ENCODE measurements at regions not wholly inside any gene's neighbourhood (a gene's known extent, or its start where the extent isn't known, plus 50 kb on each side); places are given as distances from the start of the nearest gene placed in this dataset.

DNA sequence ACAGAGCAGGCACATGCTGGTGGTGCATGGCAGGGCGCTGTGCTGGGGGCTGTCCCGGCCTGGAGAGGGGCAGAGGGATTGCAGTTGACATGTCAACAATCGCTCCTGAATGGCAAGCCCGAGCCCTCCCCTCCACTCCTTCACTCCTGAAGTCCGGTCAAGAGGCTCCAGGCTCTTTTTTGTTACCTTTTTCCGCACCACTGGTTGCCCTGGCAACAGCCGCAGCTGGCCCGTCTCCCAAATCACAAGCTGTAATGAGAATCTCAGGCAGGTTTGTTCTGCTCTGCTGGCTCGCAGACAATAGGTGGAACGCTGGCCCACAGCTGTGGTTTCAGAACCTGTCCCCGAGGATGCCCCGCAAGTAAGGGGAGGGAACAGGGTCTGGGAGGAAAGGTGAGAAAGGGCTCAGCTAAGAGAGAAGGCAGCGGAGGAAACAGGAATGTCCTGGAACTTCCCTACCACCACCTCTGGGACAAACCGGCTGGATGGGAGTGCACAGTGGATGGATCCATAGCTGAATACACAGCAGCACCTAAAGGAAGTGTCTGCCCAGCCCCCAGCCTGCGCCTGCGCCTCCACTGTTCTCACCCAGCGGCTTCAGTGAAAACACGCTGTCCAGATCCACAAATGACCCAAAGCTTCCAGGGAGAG is 58.9 kb downstream of the CALML3 start:
- Histone ChIP-seq H3K4me1 (ENCODE audit: control insufficient read depth, insufficient read depth, low read depth, low read length) (peaks cover 14% of the 10 kb centered on the region), H3K4me3 (ENCODE audit: insufficient read depth in 1 of 2, low read depth in 1 of 2, low read length in 2 of 2) (no peak overlapping the region), H2AFZ (ENCODE audit: low read depth, low read length) (no peak overlapping the region), H2BK120ac (ENCODE audit: low read depth, low read length) (no peak overlapping the region), H3K9me3 (ENCODE audit: control insufficient read depth, low read length) (peaks cover 4% of the 10 kb centered on the region), H3K27ac (ENCODE audit: low read length, poor library complexity, severe bottlenecking) (no peak overlapping the region), H3K9ac (ENCODE audit: low read length) (no peak overlapping the region), H2BK5ac (ENCODE audit: low read depth, low read length, poor library complexity, severe bottlenecking) (no peak overlapping the region), H3K4me2 (ENCODE audit: low read length, poor library complexity, severe bottlenecking) (peak overlapping the region; percentile 41), H2BK12ac (ENCODE audit: low read length in 2 of 2) (no peak overlapping the region), H3K36me3 (ENCODE audit: control insufficient read depth in 1 of 2, insufficient read depth in 2 of 2, low read depth in 1 of 2, low read length in 2 of 2) (no peaks in the 10 kb centered on the region), H3K18ac (ENCODE audit: low read depth in 1 of 2, low read length in 2 of 2) (no peak overlapping the region), H3K14ac (ENCODE audit: low read length in 2 of 2) (no peak overlapping the region), H3K23ac (ENCODE audit: low read length in 2 of 2) (no peak overlapping the region), H2AK5ac (ENCODE audit: low read length, severe bottlenecking) (no peak overlapping the region), H3K4ac (ENCODE audit: low read depth in 1 of 2, low read length in 2 of 2) (no peak overlapping the region), H4K91ac (ENCODE audit: low read length) (no peak overlapping the region), H3K79me1 (replicated peaks; ENCODE audit: low read length, poor library complexity, severe bottlenecking) (no peaks in the 10 kb centered on the region), H3K27me3 (ENCODE audit: control insufficient read depth in 1 of 2, insufficient read depth in 1 of 2, low read length in 2 of 2) (no peaks in the 10 kb centered on the region), H2BK15ac (ENCODE audit: low read depth, poor library complexity, severe bottlenecking) (no peak overlapping the region), H4K8ac (ENCODE audit: low read length) (no peak overlapping the region)
- no peak for DNase-seq
- 64% methylated on average over 18 of the region's 18 CpGs for WGBS

DNA sequence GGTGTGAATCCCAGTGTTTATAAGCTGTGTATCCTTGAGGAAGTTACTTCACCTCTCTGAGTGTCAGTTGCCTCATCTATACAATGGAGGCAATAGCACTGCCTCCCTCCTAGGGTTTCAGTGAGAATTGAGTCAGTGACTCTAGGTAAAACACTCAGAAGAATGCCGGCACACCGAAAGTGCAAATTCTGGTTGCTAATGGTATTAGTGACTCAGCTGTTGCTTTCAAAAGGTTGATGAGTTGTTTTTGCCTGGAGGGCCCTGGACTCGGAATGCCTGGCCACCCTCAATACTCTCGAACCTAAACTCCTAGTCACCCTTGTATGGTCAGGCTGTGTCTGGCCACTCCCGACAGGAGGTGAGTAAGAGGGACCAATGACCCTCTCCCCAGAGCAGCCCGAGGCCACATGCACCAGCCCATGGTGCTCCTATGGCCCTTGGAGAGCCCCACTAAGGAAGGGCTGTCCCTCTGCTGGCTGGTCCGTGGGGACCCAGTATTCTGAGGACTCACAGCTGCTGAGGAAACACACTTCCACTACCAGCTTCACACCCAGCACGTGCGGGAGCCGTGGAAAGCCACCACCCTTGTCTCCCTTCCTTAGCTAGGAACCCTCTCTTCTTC is 60.2 kb downstream of the CALML3 start:
- peak overlapping the region in 1 of 2 experiments; percentile 61 for H3K4ac ChIP-seq (ENCODE audit: low read depth in 1 of 2, low read length in 2 of 2)
- H2BK5ac ChIP-seq (ENCODE audit: low read depth, low read length, poor library complexity, severe bottlenecking) = no peak overlapping the region
- no peak overlapping the region for H3K27ac ChIP-seq (ENCODE audit: low read length, poor library complexity, severe bottlenecking)
- no peak overlapping the region for H2BK15ac ChIP-seq (ENCODE audit: low read depth, poor library complexity, severe bottlenecking)
- H3K4me1 ChIP-seq (ENCODE audit: control insufficient read depth, insufficient read depth, low read depth, low read length) = peaks cover 21% of the 10 kb centered on the region
- no peak overlapping the region for H4K91ac ChIP-seq (ENCODE audit: low read length)
- H3K18ac ChIP-seq (ENCODE audit: low read depth in 1 of 2, low read length in 2 of 2) = peak overlapping the region in 1 of 2 experiments; percentile 18
- H2BK120ac ChIP-seq (ENCODE audit: low read depth, low read length) = no peak overlapping the region
- peak; percentile 81 for DNase-seq
- peaks cover 4% of the 10 kb centered on the region for H3K9me3 ChIP-seq (ENCODE audit: control insufficient read depth, low read length)
- 25% methylated on average over 7 of the region's 10 CpGs for WGBS
- no peak overlapping the region for H2AFZ ChIP-seq (ENCODE audit: low read depth, low read length)
- H3K23ac ChIP-seq (ENCODE audit: low read length in 2 of 2) = no peak overlapping the region
- no peak overlapping the region for H3K4me3 ChIP-seq (ENCODE audit: insufficient read depth in 1 of 2, low read depth in 1 of 2, low read length in 2 of 2)
- H3K79me1 ChIP-seq (replicated peaks; ENCODE audit: low read length, poor library complexity, severe bottlenecking) = no peaks in the 10 kb centered on the region
- no peak overlapping the region for H2BK12ac ChIP-seq (ENCODE audit: low read length in 2 of 2)
- no peak overlapping the region for H4K8ac ChIP-seq (ENCODE audit: low read length)
- H3K4me2 ChIP-seq (ENCODE audit: low read length, poor library complexity, severe bottlenecking) = no peak overlapping the region
- no peaks in the 10 kb centered on the region for H3K27me3 ChIP-seq (ENCODE audit: control insufficient read depth in 1 of 2, insufficient read depth in 1 of 2, low read length in 2 of 2)
- no peak overlapping the region for H3K9ac ChIP-seq (ENCODE audit: low read length)
- peak overlapping the region in 1 of 2 experiments; percentile 68 for H3K14ac ChIP-seq (ENCODE audit: low read length in 2 of 2)
- no peak overlapping the region for H2AK5ac ChIP-seq (ENCODE audit: low read length, severe bottlenecking)
- H3K36me3 ChIP-seq (ENCODE audit: control insufficient read depth in 1 of 2, insufficient read depth in 2 of 2, low read depth in 1 of 2, low read length in 2 of 2) = no peaks in the 10 kb centered on the region

DNA sequence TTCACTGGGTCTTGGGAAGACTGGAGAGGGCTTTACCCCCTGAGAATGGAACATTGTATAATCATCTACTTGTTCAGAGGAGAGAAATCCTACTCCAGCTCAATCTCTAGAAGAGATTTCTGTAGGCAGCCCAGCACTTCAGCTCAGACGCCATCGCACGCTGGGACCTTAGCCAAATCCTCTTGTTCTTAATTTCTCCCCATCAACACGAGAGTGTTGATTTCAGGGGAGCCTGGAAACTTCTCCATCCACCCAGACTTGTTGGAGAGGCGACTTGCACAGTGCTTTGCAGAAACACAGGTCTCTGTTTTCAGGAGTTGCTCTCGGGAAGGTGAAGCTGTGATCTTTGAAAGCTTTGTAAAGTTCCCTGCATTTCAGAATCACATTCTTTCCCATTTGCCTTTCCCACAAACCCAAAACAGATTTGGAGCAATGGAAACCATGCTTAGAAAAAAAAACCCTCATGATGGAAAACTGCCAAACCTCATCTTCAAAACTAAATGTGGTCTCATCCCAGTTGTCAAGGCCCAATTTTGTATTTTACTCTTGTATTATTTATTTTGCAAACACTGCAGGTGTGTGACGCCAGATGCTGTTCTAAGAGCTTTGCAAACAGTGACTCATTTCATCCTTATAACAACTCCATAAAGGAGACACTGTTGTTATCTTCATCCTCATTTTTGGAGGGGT is 60.9 kb downstream of the CALML3 start:
- no peaks in the 10 kb centered on the region for H3K27me3 ChIP-seq (ENCODE audit: control insufficient read depth in 1 of 2, insufficient read depth in 1 of 2, low read length in 2 of 2)
- no peak overlapping the region for H3K18ac ChIP-seq (ENCODE audit: low read depth in 1 of 2, low read length in 2 of 2)
- H2AFZ ChIP-seq (ENCODE audit: low read depth, low read length) = no peak overlapping the region
- no peak overlapping the region for H2BK12ac ChIP-seq (ENCODE audit: low read length in 2 of 2)
- H2BK120ac ChIP-seq (ENCODE audit: low read depth, low read length) = no peak overlapping the region
- H3K14ac ChIP-seq (ENCODE audit: low read length in 2 of 2) = no peak overlapping the region
- 95% methylated on average over 6 of the region's 7 CpGs for WGBS
- H4K8ac ChIP-seq (ENCODE audit: low read length) = no peak overlapping the region
- H3K4me3 ChIP-seq (ENCODE audit: insufficient read depth in 1 of 2, low read depth in 1 of 2, low read length in 2 of 2) = no peak overlapping the region
- no peak overlapping the region for H2AK5ac ChIP-seq (ENCODE audit: low read length, severe bottlenecking)
- H3K4ac ChIP-seq (ENCODE audit: low read depth in 1 of 2, low read length in 2 of 2) = peak overlapping the region in 1 of 2 experiments; percentile 61
- H4K91ac ChIP-seq (ENCODE audit: low read length) = no peak overlapping the region
- no peak overlapping the region for H3K23ac ChIP-seq (ENCODE audit: low read length in 2 of 2)
- DNase-seq = no peak
- H3K4me2 ChIP-seq (ENCODE audit: low read length, poor library complexity, severe bottlenecking) = no peak overlapping the region
- H3K4me1 ChIP-seq (ENCODE audit: control insufficient read depth, insufficient read depth, low read depth, low read length) = peaks cover 26% of the 10 kb centered on the region
- H3K79me1 ChIP-seq (replicated peaks; ENCODE audit: low read length, poor library complexity, severe bottlenecking) = no peaks in the 10 kb centered on the region
- H3K27ac ChIP-seq (ENCODE audit: low read length, poor library complexity, severe bottlenecking) = no peak overlapping the region
- H2BK5ac ChIP-seq (ENCODE audit: low read depth, low read length, poor library complexity, severe bottlenecking) = no peak overlapping the region
- no peaks in the 10 kb centered on the region for H3K36me3 ChIP-seq (ENCODE audit: control insufficient read depth in 1 of 2, insufficient read depth in 2 of 2, low read depth in 1 of 2, low read length in 2 of 2)
- H3K9me3 ChIP-seq (ENCODE audit: control insufficient read depth, low read length) = peaks cover 4% of the 10 kb centered on the region
- no peak overlapping the region for H2BK15ac ChIP-seq (ENCODE audit: low read depth, poor library complexity, severe bottlenecking)
- H3K9ac ChIP-seq (ENCODE audit: low read length) = no peak overlapping the region

Data from mesenchymal stem cell (in vitro differentiated cells and primary cell).